Suprapubic skin (tissue), 4 donors: ENCODE measurements at regions not wholly inside any gene's neighbourhood (a gene's known extent, or its start where the extent isn't known, plus 50 kb on each side); places are given as distances from the start of the nearest gene placed in this dataset.

Experiments used
- POLR2A ChIP-seq, 2 donors: fragments of 450-650 bp; IDR thresholded peaks; one replicate each; pipeline ENCODE4 v1.6.1; 2017; ENCODE audit warnings: antibody characterized with exemption in 2 of 2, mild to moderate bottlenecking in 2 of 2, moderate library complexity in 2 of 2
- POLR2AphosphoS5 ChIP-seq, 3 donors: sonication (generic); formaldehyde crosslinking; IDR thresholded peaks; one replicate each; pipeline ENCODE4 v1.6.1; 2017; ENCODE audit warnings: antibody characterized with exemption in 3 of 3
- TF ChIP-seq, protein P1 (sequence below), 2 donors: fragments of 200-600 bp in 1 of 2; fragments of 450-650 bp in 1 of 2; sonication (generic) in 1 of 2; IDR thresholded peaks; one replicate each; pipeline ENCODE4 v1.5.1; 2016 to 2019; ENCODE audit warnings: antibody characterized with exemption in 2 of 2, mild to moderate bottlenecking in 1 of 2, moderate library complexity in 1 of 2

DNA sequence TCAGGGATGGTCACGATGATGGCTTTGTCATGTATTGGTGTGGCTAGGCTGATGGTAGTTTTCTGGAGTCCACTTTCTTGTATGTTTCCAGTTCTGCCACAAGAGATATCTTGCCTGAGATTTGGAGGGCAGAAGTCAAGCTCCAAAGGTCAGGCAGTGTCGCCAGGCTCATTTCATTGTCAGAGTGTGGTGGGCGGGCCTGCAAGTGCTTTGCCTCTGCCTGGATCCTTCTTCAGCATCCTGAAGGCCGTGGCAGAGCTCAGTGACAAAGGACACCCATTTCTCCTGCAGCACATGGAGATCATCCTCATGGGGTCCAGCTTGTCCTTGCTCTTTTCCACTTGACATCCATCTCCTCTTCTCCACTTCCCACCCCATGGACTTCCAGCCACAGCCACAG, 139.7 kb downstream of the SMIM20 start:
- TF ChIP-seq, protein P1, sequence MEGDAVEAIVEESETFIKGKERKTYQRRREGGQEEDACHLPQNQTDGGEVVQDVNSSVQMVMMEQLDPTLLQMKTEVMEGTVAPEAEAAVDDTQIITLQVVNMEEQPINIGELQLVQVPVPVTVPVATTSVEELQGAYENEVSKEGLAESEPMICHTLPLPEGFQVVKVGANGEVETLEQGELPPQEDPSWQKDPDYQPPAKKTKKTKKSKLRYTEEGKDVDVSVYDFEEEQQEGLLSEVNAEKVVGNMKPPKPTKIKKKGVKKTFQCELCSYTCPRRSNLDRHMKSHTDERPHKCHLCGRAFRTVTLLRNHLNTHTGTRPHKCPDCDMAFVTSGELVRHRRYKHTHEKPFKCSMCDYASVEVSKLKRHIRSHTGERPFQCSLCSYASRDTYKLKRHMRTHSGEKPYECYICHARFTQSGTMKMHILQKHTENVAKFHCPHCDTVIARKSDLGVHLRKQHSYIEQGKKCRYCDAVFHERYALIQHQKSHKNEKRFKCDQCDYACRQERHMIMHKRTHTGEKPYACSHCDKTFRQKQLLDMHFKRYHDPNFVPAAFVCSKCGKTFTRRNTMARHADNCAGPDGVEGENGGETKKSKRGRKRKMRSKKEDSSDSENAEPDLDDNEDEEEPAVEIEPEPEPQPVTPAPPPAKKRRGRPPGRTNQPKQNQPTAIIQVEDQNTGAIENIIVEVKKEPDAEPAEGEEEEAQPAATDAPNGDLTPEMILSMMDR (IDR thresholded peaks at IDR 0.05), result no peak
- no peak for TF ChIP-seq POLR2A (IDR thresholded peaks at IDR 0.05)
- TF ChIP-seq POLR2AphosphoS5 (IDR thresholded peaks at IDR 0.05), result no peak
